OCI-LY1 (cell line): ENCODE measurements at regions not wholly inside any gene's neighbourhood (a gene's known extent, or its start where the extent isn't known, plus 50 kb on each side); places are given as distances from the start of the nearest gene placed in this dataset.

Source experiments
- H2AFZ ChIP-seq: fragments of 200-600 bp; sonication (generic), shearing (Covaris generic); 2 replicates; pipeline ENCODE4 v1.6.0; 2014; ENCODE audit warnings: antibody characterized with exemption, mild to moderate bottlenecking, low read length
- H3F3A ChIP-seq: fragments of 200-600 bp; sonication (generic), shearing (Covaris generic); 2 replicates; pipeline ENCODE4 v1.6.0; 2014; ENCODE audit warnings: mild to moderate bottlenecking, antibody characterized with exemption, low read length, moderate library complexity; ENCODE audit not compliant: insufficient read depth
- H3K27ac ChIP-seq: fragments of 200-600 bp; sonication (generic); 2 replicates; pipeline ENCODE4 v1.5.1; 2014; ENCODE audit warnings: low read length, mixed run types, mild to moderate bottlenecking, low read depth; ENCODE audit not compliant: poor library complexity, severe bottlenecking
- H3K27me3 ChIP-seq: fragments of 200-600 bp; sonication (generic); 2 replicates; pipeline ENCODE4 v1.6.0; 2014; ENCODE audit warnings: antibody characterized with exemption, mild to moderate bottlenecking, low read length, moderate library complexity; ENCODE audit not compliant: insufficient read depth
- H3K36me3 ChIP-seq: fragments of 200-600 bp; sonication (generic); 2 replicates; pipeline ENCODE4 v1.6.1; 2014; ENCODE audit warnings: mild to moderate bottlenecking, antibody characterized with exemption, low read length, moderate library complexity, mixed read lengths; ENCODE audit not compliant: insufficient read depth
- H3K4me1 ChIP-seq: fragments of 200-600 bp; sonication (generic); 2 replicates; pipeline ENCODE4 v1.5.1; 2014; ENCODE audit warnings: mild to moderate bottlenecking, low read length, moderate library complexity; ENCODE audit not compliant: insufficient read depth, severe bottlenecking
- H3K4me2 ChIP-seq: fragments of 200-600 bp; sonication (generic), shearing (Covaris generic); 2 replicates; pipeline ENCODE4 v1.6.1; 2014; ENCODE audit warnings: low read length
- H3K4me3 ChIP-seq: fragments of 200-600 bp; sonication (generic); 2 replicates; pipeline ENCODE4 v1.5.1; 2014; ENCODE audit warnings: low read length, low read depth, mild to moderate bottlenecking, mixed read lengths; ENCODE audit not compliant: poor library complexity, severe bottlenecking
- H3K79me2 ChIP-seq: fragments of 200-600 bp; shearing (Covaris generic); 2 replicates; pipeline ENCODE4 v1.6.1; 2016; ENCODE audit warnings: mixed run types, low read length, mixed read lengths; ENCODE audit not compliant: insufficient read depth
- H3K9ac ChIP-seq: fragments of 200-600 bp; sonication (generic), shearing (Covaris generic); 2 replicates; pipeline ENCODE4 v1.6.1; 2014; ENCODE audit warnings: mild to moderate bottlenecking, low read length, mixed read lengths
- H3K9me2 ChIP-seq: fragments of 200-600 bp; sonication (generic), shearing (Covaris generic); 2 replicates; pipeline ENCODE4 v1.6.1; 2014; ENCODE audit warnings: low read depth, mild to moderate bottlenecking, low read length, mixed read lengths
- H3K9me3 ChIP-seq: fragments of 200-600 bp; shearing (Covaris generic); 2 replicates; pipeline ENCODE4 v1.6.1; 2014; ENCODE audit warnings: low read length, mixed read lengths
- H4K20me1 ChIP-seq: fragments of 200-600 bp; sonication (generic), shearing (Covaris generic); 2 replicates; pipeline ENCODE4 v1.6.0; 2016; ENCODE audit warnings: mild to moderate bottlenecking, low read length; ENCODE audit not compliant: insufficient read depth
- CTCF ChIP-seq: fragments of 200-600 bp; sonication (generic), shearing (Covaris generic); IDR thresholded peaks from 2 replicates; pipeline ENCODE4 v1.5.1; 2017; ENCODE audit warnings: mild to moderate bottlenecking, antibody characterized with exemption, low read length, moderate library complexity, mixed read lengths
- EZH2 ChIP-seq: fragments of 200-600 bp; sonication (generic), shearing (Covaris generic); IDR thresholded peaks from 2 replicates; pipeline ENCODE4 v1.8.0; 2017; ENCODE audit warnings: borderline replicate concordance, mixed run types, mild to moderate bottlenecking, antibody characterized with exemption, low read length, moderate library complexity, mixed read lengths

- Histone ChIP-seq H3K9me2 (no peaks in the 10 kb centered on the region), H3K9ac (no peak overlapping the region), H3K36me3 (no peaks in the 10 kb centered on the region), H4K20me1 (no peaks in the 10 kb centered on the region), H2AFZ (no peak overlapping the region), H3K9me3 (no peaks in the 10 kb centered on the region), H3K4me3 (no peak overlapping the region), H3K4me2 (no peak overlapping the region), H3F3A (no peaks in the 10 kb centered on the region), H3K27ac (no peak overlapping the region), H3K27me3 (no peaks in the 10 kb centered on the region), H3K79me2 (no peaks in the 10 kb centered on the region), H3K4me1 (no peaks in the 10 kb centered on the region)
- no peak for TF ChIP-seq EZH2
- TF ChIP-seq CTCF, result no peak
Measured at GRCh38 chr16:55015181-55015913, 84.7 kb downstream of the IRX5 start.

- Histone ChIP-seq H3K79me2 (no peaks in the 10 kb centered on the region), H2AFZ (no peak overlapping the region), H3K9ac (no peak overlapping the region), H3K9me2 (no peaks in the 10 kb centered on the region), H3K27ac (no peak overlapping the region), H3K27me3 (no peaks in the 10 kb centered on the region), H4K20me1 (no peaks in the 10 kb centered on the region), H3K36me3 (no peaks in the 10 kb centered on the region), H3K4me3 (no peak overlapping the region), H3K4me1 (no peaks in the 10 kb centered on the region), H3K9me3 (no peaks in the 10 kb centered on the region), H3K4me2 (no peak overlapping the region), H3F3A (no peaks in the 10 kb centered on the region)
- no peak for TF ChIP-seq EZH2
- no peak for TF ChIP-seq CTCF
Measured at GRCh38 chr16:55016515-55016914, 85.8 kb downstream of the IRX5 start.

- no peaks in the 10 kb centered on the region for H4K20me1 ChIP-seq
- H2AFZ ChIP-seq, result no peak overlapping the region
- no peaks in the 10 kb centered on the region for H3K36me3 ChIP-seq
- H3K9ac ChIP-seq, result no peak overlapping the region
- no peak overlapping the region for H3K4me3 ChIP-seq
- no peak overlapping the region for H3K4me2 ChIP-seq
- no peak for TF ChIP-seq CTCF
- no peaks in the 10 kb centered on the region for H3K4me1 ChIP-seq
- H3K9me2 ChIP-seq, result no peaks in the 10 kb centered on the region
- H3F3A ChIP-seq, result no peaks in the 10 kb centered on the region
- H3K79me2 ChIP-seq, result no peaks in the 10 kb centered on the region
- H3K9me3 ChIP-seq, result no peaks in the 10 kb centered on the region
- no peak overlapping the region for H3K27ac ChIP-seq
- H3K27me3 ChIP-seq, result no peaks in the 10 kb centered on the region
Measured at GRCh38 chr16:55017321-55017720, 86.7 kb downstream of the IRX5 start.
